ENCODE measurements at regions not wholly inside any gene's neighbourhood (a gene's known extent, or its start where the extent isn't known, plus 50 kb on each side); places are given as distances from the start of the nearest gene placed in this dataset.
"Not testable (repeated sequence)": the region's sequence is repeated elsewhere in the genome, so short reads cannot be mapped to it uniquely, and the experiment has no call there.

DNA sequence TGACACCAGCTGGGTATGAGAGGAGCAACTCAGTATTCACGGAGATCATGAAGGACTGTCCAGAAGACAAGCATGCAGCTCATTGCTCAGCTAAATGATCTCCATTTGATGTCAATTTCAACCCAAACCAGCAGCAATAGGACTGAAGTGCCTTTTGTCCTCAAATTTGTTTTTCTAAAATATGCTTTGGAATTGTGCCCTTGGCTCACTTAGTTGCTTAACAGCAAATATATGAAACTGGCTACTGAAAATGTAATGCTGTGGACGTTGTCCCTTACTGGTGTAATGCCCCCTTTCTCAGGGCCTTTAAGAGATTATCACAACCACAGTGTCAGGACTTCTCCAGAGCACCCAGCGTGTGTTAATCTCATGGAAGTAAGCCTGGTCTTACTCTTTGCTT, 236.2 kb downstream of the SKIDA1 start:
- H3K27me3 ChIP-seq (ENCODE audit: insufficient read depth, insufficient read length) = no peaks in the 10 kb centered on the region
- TF ChIP-seq YY1 (IDR thresholded peaks at IDR 0.05; ENCODE audit: insufficient read depth, insufficient read length) (no peak), SUZ12 (IDR thresholded peaks at IDR 0.05; ENCODE audit: extremely low read depth, insufficient read depth, insufficient read length) (no peak), ZNF274 (IDR thresholded peaks at IDR 0.05; ENCODE audit: low read depth, low read length) (no peak)
- no peak overlapping the region for H3K4me3 ChIP-seq (ENCODE audit: insufficient read length, low read depth)
- peaks cover 5% of the 10 kb centered on the region for H3K4me1 ChIP-seq (ENCODE audit: insufficient read depth, insufficient read length)
- no peak overlapping the region for H3K9ac ChIP-seq (ENCODE audit: insufficient read length, low read depth)
- DNase-seq (ENCODE audit: low read depth, low spot score) = no peak
- H3K36me3 ChIP-seq (ENCODE audit: insufficient read depth, insufficient read length, low read length) = no peaks in the 10 kb centered on the region
- no peaks in the 10 kb centered on the region for H3K9me3 ChIP-seq (ENCODE audit: insufficient read depth, low read length)

DNA sequence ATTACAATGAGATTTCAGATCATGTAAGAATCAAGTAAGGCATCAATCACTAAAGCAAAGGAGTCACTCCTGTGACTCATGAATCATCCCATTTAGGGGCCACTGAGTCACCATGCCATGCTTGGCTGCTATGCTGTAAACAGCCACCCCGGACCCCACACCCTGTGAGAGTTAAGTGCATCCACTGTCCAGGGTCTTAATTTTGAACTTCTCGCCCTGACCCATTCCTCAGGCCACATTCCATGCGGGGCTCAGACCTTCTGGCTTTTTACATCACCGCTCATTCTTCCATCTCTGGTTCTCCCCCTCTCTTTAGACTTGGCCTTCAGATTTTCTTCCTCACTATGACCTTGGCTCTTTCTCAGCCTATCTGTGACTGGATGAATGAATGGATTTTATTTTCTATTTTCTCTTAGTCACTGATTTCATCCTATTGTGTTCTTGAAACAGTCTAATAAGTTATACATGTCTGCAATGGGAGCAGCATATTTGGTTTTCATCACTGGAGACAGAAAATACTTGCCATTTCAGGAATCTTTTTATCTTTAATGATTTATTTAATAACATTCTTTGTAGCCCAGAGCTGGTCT, 239.6 kb downstream of the SKIDA1 start:
- Histone ChIP-seq H3K4me3 (ENCODE audit: insufficient read length, low read depth) (no peak overlapping the region), H3K9ac (ENCODE audit: insufficient read length, low read depth) (peak overlapping the region; percentile 28), H3K9me3 (ENCODE audit: insufficient read depth, low read length) (no peaks in the 10 kb centered on the region), H3K36me3 (ENCODE audit: insufficient read depth, insufficient read length, low read length) (no peaks in the 10 kb centered on the region), H3K4me1 (ENCODE audit: insufficient read depth, insufficient read length) (peaks cover 5% of the 10 kb centered on the region), H3K27me3 (ENCODE audit: insufficient read depth, insufficient read length) (no peaks in the 10 kb centered on the region)
- no peak for DNase-seq (ENCODE audit: low read depth, low spot score)
- no peak for TF ChIP-seq YY1 (IDR thresholded peaks at IDR 0.05; ENCODE audit: insufficient read depth, insufficient read length)
- no peak for TF ChIP-seq ZNF274 (IDR thresholded peaks at IDR 0.05; ENCODE audit: low read depth, low read length)
- TF ChIP-seq SUZ12 (IDR thresholded peaks at IDR 0.05; ENCODE audit: extremely low read depth, insufficient read depth, insufficient read length) = no peak

DNA sequence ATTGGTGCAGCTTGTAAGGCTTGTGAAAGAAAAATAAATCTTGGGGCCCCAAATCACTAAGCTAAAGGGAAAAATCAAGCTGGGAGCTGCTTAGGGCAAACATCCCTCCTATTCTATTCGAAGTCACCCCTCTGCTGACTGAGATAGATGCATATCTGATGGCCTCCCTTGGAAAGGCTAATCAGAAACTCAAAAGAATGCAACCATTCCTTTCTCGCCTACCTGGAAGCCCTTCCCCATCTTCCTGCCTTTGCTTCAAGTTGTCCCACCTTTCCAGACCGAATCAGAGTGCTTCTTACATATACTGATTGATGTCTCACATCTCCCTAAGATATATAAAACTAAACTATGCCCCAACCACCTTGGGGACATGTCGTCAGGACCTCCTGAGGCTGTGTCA, 240.3 kb downstream of the SKIDA1 start:
- DNase-seq (ENCODE audit: low read depth, low spot score) = no peak
- H3K27me3 ChIP-seq (ENCODE audit: insufficient read depth, insufficient read length) = no peaks in the 10 kb centered on the region
- peaks cover 5% of the 10 kb centered on the region for H3K4me1 ChIP-seq (ENCODE audit: insufficient read depth, insufficient read length)
- H3K9me3 ChIP-seq (ENCODE audit: insufficient read depth, low read length) = no peaks in the 10 kb centered on the region
- H3K9ac ChIP-seq (ENCODE audit: insufficient read length, low read depth) = no peak overlapping the region
- H3K36me3 ChIP-seq (ENCODE audit: insufficient read depth, insufficient read length, low read length) = no peaks in the 10 kb centered on the region
- TF ChIP-seq ZNF274 (IDR thresholded peaks at IDR 0.05; ENCODE audit: low read depth, low read length) = no peak
- H3K4me3 ChIP-seq (ENCODE audit: insufficient read length, low read depth) = no peak overlapping the region

DNA sequence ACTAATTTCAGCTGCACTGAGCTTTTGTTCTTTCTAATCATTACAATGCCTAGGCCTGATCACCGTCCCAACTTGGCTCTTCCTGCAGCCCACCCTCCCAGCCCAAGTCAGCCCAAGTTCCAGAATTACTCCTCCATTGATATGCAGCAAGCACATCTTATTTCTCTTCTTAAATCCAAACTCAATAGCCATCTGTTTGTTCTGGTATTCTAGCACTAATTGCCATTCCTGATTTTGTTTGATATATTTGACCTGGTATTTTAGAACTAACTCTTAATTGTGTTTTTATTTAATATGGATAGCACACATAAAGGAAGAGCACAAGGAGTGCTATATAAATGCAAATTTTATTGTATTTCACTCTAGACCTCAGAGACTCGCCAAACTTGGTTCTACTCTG, 241.2 kb downstream of the SKIDA1 start:
- Histone ChIP-seq H3K9me3 (ENCODE audit: insufficient read depth, low read length) (no peaks in the 10 kb centered on the region), H3K4me1 (ENCODE audit: insufficient read depth, insufficient read length) (peaks cover 5% of the 10 kb centered on the region), H3K36me3 (ENCODE audit: insufficient read depth, insufficient read length, low read length) (no peaks in the 10 kb centered on the region), H3K4me3 (ENCODE audit: insufficient read length, low read depth) (no peak overlapping the region), H3K9ac (ENCODE audit: insufficient read length, low read depth) (no peak overlapping the region), H3K27me3 (ENCODE audit: insufficient read depth, insufficient read length) (no peaks in the 10 kb centered on the region)
- TF ChIP-seq SUZ12 (IDR thresholded peaks at IDR 0.05; ENCODE audit: extremely low read depth, insufficient read depth, insufficient read length) (no peak), YY1 (IDR thresholded peaks at IDR 0.05; ENCODE audit: insufficient read depth, insufficient read length) (no peak), ZNF274 (IDR thresholded peaks at IDR 0.05; ENCODE audit: low read depth, low read length) (no peak)
- DNase-seq (ENCODE audit: low read depth, low spot score) = no peak

DNA sequence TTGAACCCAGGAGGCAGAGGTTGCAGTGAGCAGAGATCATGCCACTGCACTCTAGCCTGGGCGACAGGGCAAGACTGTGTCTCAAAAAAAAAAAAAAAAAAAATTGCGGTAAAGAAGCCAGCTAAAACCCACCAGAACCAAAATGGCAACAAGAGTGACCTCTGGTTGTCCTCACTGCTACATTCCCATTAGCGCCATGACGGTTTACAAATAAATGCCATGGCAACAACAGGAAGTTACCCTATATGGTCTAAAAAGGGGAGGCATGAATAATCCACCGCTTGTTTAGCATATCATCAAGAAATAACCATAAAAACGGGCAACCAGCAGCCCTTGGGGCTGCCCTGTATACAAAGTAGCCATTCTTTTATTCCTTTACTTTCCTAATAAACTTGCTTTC, 242.4 kb downstream of the SKIDA1 start:
- not testable (repeated sequence) for H3K9ac ChIP-seq (ENCODE audit: insufficient read length, low read depth); H3K4me1 ChIP-seq (ENCODE audit: insufficient read depth, insufficient read length); H3K27me3 ChIP-seq (ENCODE audit: insufficient read depth, insufficient read length); H3K36me3 ChIP-seq (ENCODE audit: insufficient read depth, insufficient read length, low read length); H3K4me3 ChIP-seq (ENCODE audit: insufficient read length, low read depth); DNase-seq (ENCODE audit: low read depth, low spot score); H3K9me3 ChIP-seq (ENCODE audit: insufficient read depth, low read length)

DNA sequence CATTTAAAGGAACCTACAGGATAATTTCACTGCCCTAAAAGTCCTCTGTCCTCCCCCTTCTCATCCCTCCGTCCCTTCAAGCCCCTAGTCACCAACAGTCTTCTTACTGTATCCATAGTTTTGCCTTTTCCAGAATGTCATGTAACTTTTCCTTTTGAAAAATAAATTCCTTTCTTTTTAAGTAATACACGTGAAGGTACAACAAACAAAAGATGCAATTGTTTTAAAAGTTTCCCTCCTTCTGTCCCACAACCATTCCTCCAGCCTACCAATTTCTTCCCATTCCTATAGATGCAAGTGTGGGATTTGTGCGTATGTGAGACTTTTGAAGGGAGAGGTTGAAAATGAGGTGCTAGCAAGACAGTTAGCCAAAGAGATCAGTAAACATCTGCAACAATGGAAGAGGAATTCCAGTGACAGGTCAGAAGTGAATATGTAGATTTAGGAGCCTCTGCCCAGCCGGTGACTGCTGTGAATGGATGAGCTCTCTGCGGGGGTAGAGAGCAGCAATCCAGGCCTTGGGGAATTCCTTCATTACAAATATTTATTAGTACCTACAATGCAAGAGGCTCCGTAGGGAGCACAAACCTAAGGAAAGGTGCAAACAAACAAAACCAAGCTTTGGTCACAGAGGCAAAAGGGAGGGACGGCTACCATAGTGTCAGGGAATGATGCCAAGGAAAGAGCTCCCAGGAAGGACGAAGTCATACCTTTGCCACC, 243.6 kb downstream of the SKIDA1 start:
- DNase-seq (ENCODE audit: low read depth, low spot score) = peak; percentile 83
- Histone ChIP-seq H3K36me3 (ENCODE audit: insufficient read depth, insufficient read length, low read length) (no peaks in the 10 kb centered on the region), H3K4me1 (ENCODE audit: insufficient read depth, insufficient read length) (peaks cover 2% of the 10 kb centered on the region), H3K9me3 (ENCODE audit: insufficient read depth, low read length) (no peaks in the 10 kb centered on the region), H3K4me3 (ENCODE audit: insufficient read length, low read depth) (no peak overlapping the region), H3K9ac (ENCODE audit: insufficient read length, low read depth) (peak overlapping the region; percentile 15), H3K27me3 (ENCODE audit: insufficient read depth, insufficient read length) (no peaks in the 10 kb centered on the region)
- no peak for TF ChIP-seq SUZ12 (IDR thresholded peaks at IDR 0.05; ENCODE audit: extremely low read depth, insufficient read depth, insufficient read length)
- TF ChIP-seq YY1 (IDR thresholded peaks at IDR 0.05; ENCODE audit: insufficient read depth, insufficient read length) = no peak
- no peak for TF ChIP-seq ZNF274 (IDR thresholded peaks at IDR 0.05; ENCODE audit: low read depth, low read length)

DNA sequence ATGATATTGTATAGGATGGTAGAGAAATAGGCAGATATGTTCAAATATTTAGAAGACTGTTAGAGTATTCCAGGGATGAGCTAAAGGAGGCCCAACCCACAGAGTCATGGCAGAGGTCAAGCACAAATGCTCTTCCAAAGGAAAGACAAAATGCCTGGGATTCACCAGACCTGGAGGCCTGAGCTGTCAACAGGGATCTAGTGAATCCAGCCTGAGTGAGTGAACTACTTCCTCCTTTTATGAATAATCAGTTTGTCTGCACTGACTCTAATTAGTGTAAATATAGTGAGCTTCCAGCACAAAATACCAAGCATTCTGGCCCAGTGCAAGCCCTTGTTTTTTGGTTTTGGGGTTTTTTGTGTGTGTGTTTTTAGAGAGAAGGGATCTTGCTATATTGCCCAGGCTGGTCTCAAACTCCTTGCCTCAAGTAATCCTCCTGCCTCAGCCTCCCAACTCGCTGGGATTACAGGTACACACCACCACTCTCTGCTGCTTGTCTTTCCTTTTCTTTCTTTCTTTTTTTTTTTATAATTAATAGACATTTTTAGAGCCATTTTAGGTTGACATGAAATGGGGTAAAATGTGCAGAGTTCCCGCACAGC, 244.4 kb downstream of the SKIDA1 start:
- TF ChIP-seq SUZ12 (IDR thresholded peaks at IDR 0.05; ENCODE audit: extremely low read depth, insufficient read depth, insufficient read length) (no peak), ZNF274 (IDR thresholded peaks at IDR 0.05; ENCODE audit: low read depth, low read length) (no peak), YY1 (IDR thresholded peaks at IDR 0.05; ENCODE audit: insufficient read depth, insufficient read length) (no peak)
- no peak for DNase-seq (ENCODE audit: low read depth, low spot score)
- Histone ChIP-seq H3K9me3 (ENCODE audit: insufficient read depth, low read length) (no peaks in the 10 kb centered on the region), H3K36me3 (ENCODE audit: insufficient read depth, insufficient read length, low read length) (no peaks in the 10 kb centered on the region), H3K4me1 (ENCODE audit: insufficient read depth, insufficient read length) (peaks cover 2% of the 10 kb centered on the region), H3K4me3 (ENCODE audit: insufficient read length, low read depth) (no peak overlapping the region), H3K9ac (ENCODE audit: insufficient read length, low read depth) (peak overlapping the region; percentile 15), H3K27me3 (ENCODE audit: insufficient read depth, insufficient read length) (no peaks in the 10 kb centered on the region)

Measured in NT2/D1 (cell line).